Sigmoid colon (tissue), 4 donors: ENCODE measurements at regions not wholly inside any gene's neighbourhood (a gene's known extent, or its start where the extent isn't known, plus 50 kb on each side); places are given as distances from the start of the nearest gene placed in this dataset.

Experiments used
- CTCF ChIP-seq, 4 experiments: fragments of 450-650 bp in 3 of 4; fragments of 200-600 bp in 1 of 4; IDR thresholded peaks; one replicate each; pipeline ENCODE4 v1.5.1; 2016 to 2019; ENCODE audit warnings: antibody characterized with exemption in 4 of 4, mild to moderate bottlenecking in 3 of 4, moderate library complexity in 2 of 4
- POLR2A ChIP-seq, 2 donors: fragments of 450-650 bp; IDR thresholded peaks; one replicate each; pipeline ENCODE4 v1.6.1; 2016; ENCODE audit warnings: antibody characterized with exemption in 2 of 2, mild to moderate bottlenecking in 2 of 2, moderate library complexity in 2 of 2
- POLR2AphosphoS5 ChIP-seq, 4 donors: sonication (generic); formaldehyde crosslinking; IDR thresholded peaks; one replicate each; pipeline ENCODE4 v1.6.1; 2017; ENCODE audit warnings: antibody characterized with exemption in 4 of 4

DNA sequence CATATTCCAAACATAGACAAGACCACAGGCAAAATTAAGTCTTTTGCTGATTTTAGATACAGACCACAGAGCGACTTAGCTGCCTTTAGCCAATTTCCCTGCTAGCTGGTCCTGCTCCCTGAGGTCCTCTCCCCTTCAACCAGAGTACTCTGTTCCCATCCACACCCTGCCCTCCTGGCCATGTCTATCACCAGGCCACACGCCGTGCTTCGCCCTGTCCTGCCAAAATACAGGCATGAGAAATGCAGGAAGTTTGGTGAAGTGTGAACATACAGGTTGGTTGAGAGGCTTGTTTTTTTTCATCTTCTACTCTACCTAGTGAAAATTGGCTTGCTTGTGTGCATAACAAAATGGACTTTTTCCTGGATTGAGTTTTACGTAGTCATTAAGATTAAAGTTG is 226.2 kb upstream of the TENM3 start:
- no peak for TF ChIP-seq CTCF (IDR thresholded peaks at IDR 0.05)
- no peak for TF ChIP-seq POLR2A (IDR thresholded peaks at IDR 0.05)
- TF ChIP-seq POLR2AphosphoS5 (IDR thresholded peaks at IDR 0.05) = no peak
